Loucy (cell line): ENCODE measurements at regions not wholly inside any gene's neighbourhood (a gene's known extent, or its start where the extent isn't known, plus 50 kb on each side); places are given as distances from the start of the nearest gene placed in this dataset.
"Not testable (repeated sequence)": the region's sequence is repeated elsewhere in the genome, so short reads cannot be mapped to it uniquely, and the experiment has no call there.

Experiments
- H2AFZ ChIP-seq: fragments of 200-600 bp; sonication (generic); 2 replicates; pipeline ENCODE4 v1.6.0; 2016; ENCODE audit warnings: antibody characterized with exemption, mild to moderate bottlenecking, low read length, moderate library complexity
- H3F3A ChIP-seq: fragments of 200-600 bp; 2 replicates; pipeline ENCODE4 v1.6.0; 2016; ENCODE audit warnings: antibody characterized with exemption, low read depth, mild to moderate bottlenecking
- H3K27me3 ChIP-seq: fragments of 200-600 bp; sonication (generic); 2 replicates; pipeline ENCODE4 v1.6.1; 2014; ENCODE audit warnings: low read length, mild to moderate bottlenecking; ENCODE audit not compliant: insufficient read depth, poor library complexity, severe bottlenecking
- H3K36me3 ChIP-seq: fragments of 200-600 bp; sonication (generic); 2 replicates; pipeline ENCODE4 v1.6.1; 2016; ENCODE audit warnings: low read length; ENCODE audit not compliant: insufficient read depth
- H3K4me1 ChIP-seq: fragments of 200-600 bp; sonication (generic); 2 replicates; pipeline ENCODE4 v1.5.1; 2014; ENCODE audit warnings: low read length, mild to moderate bottlenecking; ENCODE audit not compliant: insufficient read depth, poor library complexity, severe bottlenecking
- H3K4me2 ChIP-seq: fragments of 200-600 bp; sonication (generic); 2 replicates; pipeline ENCODE4 v1.6.0; 2014; ENCODE audit warnings: antibody characterized with exemption, low read length, low read depth, mild to moderate bottlenecking; ENCODE audit not compliant: poor library complexity, severe bottlenecking
- H3K4me3 ChIP-seq: fragments of 200-600 bp; sonication (generic); 2 replicates; pipeline ENCODE4 v1.5.1; 2014; ENCODE audit warnings: low read length, mild to moderate bottlenecking, mixed read lengths; ENCODE audit not compliant: poor library complexity, severe bottlenecking
- H3K79me2 ChIP-seq: fragments of 200-600 bp; sonication (generic); 2 replicates; pipeline ENCODE4 v1.6.1; 2014; ENCODE audit warnings: low read length; ENCODE audit not compliant: insufficient read depth
- H3K9ac ChIP-seq: fragments of 200-600 bp; sonication (generic); 2 replicates; pipeline ENCODE4 v1.6.0; 2014; ENCODE audit warnings: mild to moderate bottlenecking, low read depth, low read length, moderate library complexity; ENCODE audit not compliant: poor library complexity, severe bottlenecking
- H3K9me2 ChIP-seq: fragments of 200-600 bp; sonication (generic); replicated peaks from 2 replicates; pipeline ENCODE4 v1.6.1; 2016; ENCODE audit warnings: low read depth, low read length, mixed read lengths
- H3K9me3 ChIP-seq: fragments of 200-600 bp; sonication (generic); 2 replicates; pipeline ENCODE4 v1.6.1; 2014; ENCODE audit warnings: mild to moderate bottlenecking, antibody characterized with exemption, low read length, low read depth; ENCODE audit not compliant: insufficient read depth
- H4K20me1 ChIP-seq: fragments of 200-600 bp; sonication (generic); 2 replicates; pipeline ENCODE4 v1.6.0; 2014; ENCODE audit warnings: antibody characterized with exemption, low read length, mild to moderate bottlenecking; ENCODE audit not compliant: insufficient read depth, poor library complexity, severe bottlenecking
- CTCF ChIP-seq: fragments of 200-600 bp; sonication (generic); conservative IDR thresholded peaks from 2 replicates; pipeline ENCODE4 v1.5.1; 2014; ENCODE audit warnings: mild to moderate bottlenecking, antibody characterized with exemption, low read length
- EZH2phosphoT487 ChIP-seq: fragments of 200-600 bp; IDR thresholded peaks from 2 replicates; pipeline ENCODE4 v1.6.1; 2018; ENCODE audit warnings: antibody characterized with exemption, mild to moderate bottlenecking, moderate library complexity, borderline replicate concordance

- Histone ChIP-seq H3K4me1 (no peaks in the 10 kb centered on the region), H3K4me2 (no peak overlapping the region), H3K9ac (no peak overlapping the region), H3K9me2 (no peaks in the 10 kb centered on the region), H3K79me2 (no peaks in the 10 kb centered on the region), H4K20me1 (no peaks in the 10 kb centered on the region), H3K27me3 (no peaks in the 10 kb centered on the region), H3K4me3 (no peak overlapping the region), H3K36me3 (no peaks in the 10 kb centered on the region), H2AFZ (no peak overlapping the region), H3F3A (no peaks in the 10 kb centered on the region), H3K9me3 (no peaks in the 10 kb centered on the region)
- TF ChIP-seq EZH2phosphoT487 = no peak
- no peak for TF ChIP-seq CTCF
These were observed 328.0 kb upstream of the TECRL start for GRCh38 chr4:64737026-64737853.

- no peak overlapping the region for H3K4me3 ChIP-seq
- H4K20me1 ChIP-seq = no peaks in the 10 kb centered on the region
These were observed 320.3 kb upstream of the TECRL start for GRCh38 chr4:64729561-64729960.

GRCh38 chr4:64727960-64728359 lies 318.7 kb upstream of the TECRL start:
- Histone ChIP-seq H3K4me2 (no peak overlapping the region), H3K4me1 (no peaks in the 10 kb centered on the region), H3K27me3 (no peaks in the 10 kb centered on the region), H3K79me2 (no peaks in the 10 kb centered on the region), H3K36me3 (no peaks in the 10 kb centered on the region), H3K9me2 (no peaks in the 10 kb centered on the region), H2AFZ (no peak overlapping the region), H3K9me3 (no peaks in the 10 kb centered on the region), H3K4me3 (no peak overlapping the region), H3K9ac (no peak overlapping the region), H3F3A (no peaks in the 10 kb centered on the region), H4K20me1 (no peaks in the 10 kb centered on the region)
- TF ChIP-seq CTCF = no peak
- TF ChIP-seq EZH2phosphoT487 = no peak

More at GRCh38 chr4:64729561-64729960, 320.3 kb upstream of the TECRL start:
- Histone ChIP-seq H3K27me3 (no peaks in the 10 kb centered on the region), H3K4me2 (no peak overlapping the region), H2AFZ (no peak overlapping the region), H3K9ac (no peak overlapping the region), H3K9me2 (no peaks in the 10 kb centered on the region), H3K4me1 (no peaks in the 10 kb centered on the region), H3K9me3 (no peaks in the 10 kb centered on the region), H3K79me2 (no peaks in the 10 kb centered on the region), H3F3A (no peaks in the 10 kb centered on the region), H3K36me3 (no peaks in the 10 kb centered on the region)
- TF ChIP-seq CTCF = no peak
- no peak for TF ChIP-seq EZH2phosphoT487

GRCh38 chr4:64727391-64727790 lies 318.1 kb upstream of the TECRL start:
- H3K36me3 ChIP-seq, H3K79me2 ChIP-seq, H4K20me1 ChIP-seq, H3K9me3 ChIP-seq, H3K9ac ChIP-seq, H3F3A ChIP-seq, H3K27me3 ChIP-seq, H3K4me2 ChIP-seq, H3K9me2 ChIP-seq, H3K4me1 ChIP-seq, H2AFZ ChIP-seq, H3K4me3 ChIP-seq: not testable (repeated sequence)
